NCI-H774 (cell line): ENCODE measurements at regions not wholly inside any gene's neighbourhood (a gene's known extent, or its start where the extent isn't known, plus 50 kb on each side); places are given as distances from the start of the nearest gene placed in this dataset.
"Not testable (repeated sequence)": the region's sequence is repeated elsewhere in the genome, so short reads cannot be mapped to it uniquely, and the experiment has no call there.

Experiments
- DNase-seq: peaks from one replicate; lab custom pipeline; 2025; lab: John Stamatoyannopoulos, UW

GRCh38 chr2:156779416-156780120 lies 343.4 kb downstream of the GPD2 start:
- DNase-seq: no peak

- not testable (repeated sequence) for DNase-seq
Observed at GRCh38 chr2:156781677-156782076, 345.5 kb downstream of the GPD2 start.

GRCh38 chr2:156784020-156784701 lies 348.0 kb downstream of the GPD2 start:
- DNase-seq: no peak

- no peak for DNase-seq
Observed at GRCh38 chr2:156787517-156787916, 351.3 kb downstream of the GPD2 start.

- no peak for DNase-seq
Observed at GRCh38 chr2:156790343-156791037, 354.3 kb downstream of the GPD2 start.

GRCh38 chr2:156792242-156792840 lies 356.2 kb downstream of the GPD2 start:
- DNase-seq: no peak

- no peak for DNase-seq
Observed at GRCh38 chr2:156797832-156798231, 361.7 kb downstream of the GPD2 start.

- DNase-seq: no peak
Observed at GRCh38 chr2:156800065-156800653, 364.0 kb downstream of the GPD2 start.

- DNase-seq: peak; percentile 61
Observed at GRCh38 chr2:156800781-156801361, 364.7 kb downstream of the GPD2 start.

GRCh38 chr2:156803243-156803642 lies 367.1 kb downstream of the GPD2 start:
- DNase-seq: peak; percentile 58

- no peak for DNase-seq
Observed at GRCh38 chr2:156803967-156804366, 367.8 kb downstream of the GPD2 start.

- no peak for DNase-seq
Observed at GRCh38 chr2:156810094-156810493, 373.9 kb downstream of the GPD2 start.

- DNase-seq: no peak
Observed at GRCh38 chr2:156812496-156812895, 376.3 kb downstream of the GPD2 start.

GRCh38 chr2:156817430-156817829 lies 381.3 kb downstream of the GPD2 start:
- DNase-seq: no peak

- DNase-seq: no peak
Observed at GRCh38 chr2:156818221-156818620, 382.0 kb downstream of the GPD2 start.

- DNase-seq: no peak
Observed at GRCh38 chr2:156818944-156819343, 382.8 kb downstream of the GPD2 start.

GRCh38 chr2:156826341-156826933 lies 390.3 kb downstream of the GPD2 start:
- no peak for DNase-seq

GRCh38 chr2:156834431-156834830 lies 398.3 kb downstream of the GPD2 start:
- no peak for DNase-seq

GRCh38 chr2:156837635-156838370 lies 401.6 kb downstream of the GPD2 start:
- no peak for DNase-seq

- DNase-seq: no peak
Observed at GRCh38 chr2:156841321-156841720, 405.1 kb downstream of the GPD2 start.
